H9 (cell line): ENCODE measurements at regions not wholly inside any gene's neighbourhood (a gene's known extent, or its start where the extent isn't known, plus 50 kb on each side); places are given as distances from the start of the nearest gene placed in this dataset.

Experiments used
- DNase-seq: peaks from one replicate; pipeline ENCODE4 v3.0.0-alpha.2; 2017
- H2AFZ ChIP-seq: one replicate; pipeline ENCODE4 v1.6.1; 2013; ENCODE audit warnings: mild to moderate bottlenecking, low read length, control low read depth, moderate library complexity
- H2AK5ac ChIP-seq: 2 replicates; pipeline ENCODE4 v1.6.1; 2013; ENCODE audit warnings: low read length, control low read depth, mixed read lengths; ENCODE audit not compliant: insufficient read length
- H2BK120ac ChIP-seq: one replicate; pipeline ENCODE4 v1.6.1; 2013; ENCODE audit warnings: low read depth, mild to moderate bottlenecking, low read length, control low read depth, inconsistent platforms; ENCODE audit not compliant: poor library complexity, severe bottlenecking
- H2BK12ac ChIP-seq: 2 replicates; pipeline ENCODE4 v1.6.1; 2013; ENCODE audit warnings: low read length, control low read depth, mixed read lengths, low read depth; ENCODE audit not compliant: insufficient read length
- H2BK15ac ChIP-seq: 2 replicates; pipeline ENCODE4 v1.6.1; 2013; ENCODE audit warnings: low read depth, low read length, control low read depth
- H2BK20ac ChIP-seq: one replicate; pipeline ENCODE4 v1.6.1; 2013; ENCODE audit warnings: low read depth, mild to moderate bottlenecking, low read length, control low read depth, inconsistent platforms; ENCODE audit not compliant: poor library complexity, severe bottlenecking
- H2BK5ac ChIP-seq: 2 replicates; pipeline ENCODE4 v1.6.1; 2013; ENCODE audit warnings: low read length, control low read depth, mixed read lengths; ENCODE audit not compliant: insufficient read length
- H3K14ac ChIP-seq: 2 replicates; pipeline ENCODE4 v1.6.1; 2013; ENCODE audit warnings: low read length, control low read depth; ENCODE audit not compliant: insufficient read depth
- H3K18ac ChIP-seq: 2 replicates; pipeline ENCODE4 v1.6.1; 2013; ENCODE audit warnings: low read depth, mild to moderate bottlenecking, mixed read lengths, low read length, control low read depth; ENCODE audit not compliant: insufficient read length
- H3K23ac ChIP-seq: 2 replicates; pipeline ENCODE4 v1.6.1; 2013; ENCODE audit warnings: low read length, control low read depth, mixed read lengths, low read depth; ENCODE audit not compliant: insufficient read length
- H3K23me2 ChIP-seq: 2 replicates; pipeline ENCODE4 v1.6.1; 2013; ENCODE audit warnings: low read depth, mild to moderate bottlenecking, mixed read lengths, low read length, control low read depth; ENCODE audit not compliant: insufficient read length, poor library complexity, severe bottlenecking
- H3K27ac ChIP-seq: 2 replicates; pipeline ENCODE4 v1.5.1; 2013; ENCODE audit warnings: low read length, control low read depth, mixed read lengths, low read depth; ENCODE audit not compliant: insufficient read length
- H3K27me3 ChIP-seq: 2 replicates; pipeline ENCODE4 v1.6.1; 2013; ENCODE audit warnings: low read length, control low read depth, inconsistent platforms; ENCODE audit not compliant: insufficient read depth
- H3K4ac ChIP-seq: 2 replicates; pipeline ENCODE4 v1.6.1; 2013; ENCODE audit warnings: low read depth, mild to moderate bottlenecking, control low read depth, inconsistent platforms, low read length, moderate library complexity
- H3K4me1 ChIP-seq: 2 replicates; pipeline ENCODE4 v1.6.1; 2013; ENCODE audit warnings: low read length, control low read depth, inconsistent platforms; ENCODE audit not compliant: insufficient read depth
- H3K4me2 ChIP-seq: 2 replicates; pipeline ENCODE4 v1.6.1; 2013; ENCODE audit warnings: low read length, control low read depth, mixed read lengths; ENCODE audit not compliant: insufficient read length, insufficient read depth
- H3K56ac ChIP-seq: 2 replicates; pipeline ENCODE4 v1.6.1; 2013; ENCODE audit warnings: low read depth, mild to moderate bottlenecking, mixed read lengths, low read length, control low read depth; ENCODE audit not compliant: insufficient read length
- H3K79me1 ChIP-seq: 2 replicates; pipeline ENCODE4 v1.6.1; 2013; ENCODE audit warnings: low read depth, mild to moderate bottlenecking, moderate library complexity, low read length, control low read depth, inconsistent platforms; ENCODE audit not compliant: insufficient read depth, poor library complexity, severe bottlenecking
- H3K79me2 ChIP-seq: 2 replicates; pipeline ENCODE4 v1.6.1; 2013; ENCODE audit warnings: low read length, control low read depth, inconsistent platforms; ENCODE audit not compliant: insufficient read depth
- H3K9ac ChIP-seq: 2 replicates; pipeline ENCODE4 v1.6.1; 2013; ENCODE audit warnings: low read length, control low read depth, mixed read lengths; ENCODE audit not compliant: insufficient read length; ENCODE audit errors: extremely low read depth
- H3K9me3 ChIP-seq: one replicate; pipeline ENCODE4 v1.6.1; 2013; ENCODE audit warnings: low read depth, low read length, inconsistent platforms; ENCODE audit not compliant: control insufficient read depth
- H3T11ph ChIP-seq: one replicate; pipeline ENCODE4 v1.6.1; 2013; ENCODE audit warnings: mild to moderate bottlenecking, low read length, control low read depth, inconsistent platforms
- H4K20me1 ChIP-seq: one replicate; pipeline ENCODE4 v1.6.1; 2013; ENCODE audit not compliant: control insufficient read depth, insufficient read length, insufficient read depth
- H4K5ac ChIP-seq: 2 replicates; pipeline ENCODE4 v1.6.1; 2013; ENCODE audit warnings: low read depth, mild to moderate bottlenecking, mixed read lengths, low read length, control low read depth; ENCODE audit not compliant: insufficient read length
- H4K8ac ChIP-seq: replicated peaks from 2 replicates; pipeline ENCODE4 v1.6.1; 2013; ENCODE audit warnings: low read length, control low read depth, mixed read lengths, low read depth; ENCODE audit not compliant: insufficient read length
- H4K91ac ChIP-seq: 2 replicates; pipeline ENCODE4 v1.6.1; 2013; ENCODE audit warnings: low read depth, mild to moderate bottlenecking, moderate library complexity, mixed read lengths, low read length, control low read depth; ENCODE audit not compliant: insufficient read length
- H3K27ac Mint-ChIP-seq, 3 experiments: 2 replicates in 2 of 3; 3 replicates in 1 of 3; pipeline ENCODE4 v1.8.0; 2020 to 2021; ENCODE audit warnings: mixed read lengths in 3 of 3, mild to moderate bottlenecking in 1 of 3, moderate library complexity in 1 of 3
- H3K27me3 Mint-ChIP-seq: 2 replicates; pipeline ENCODE4 v1.8.0; 2021; ENCODE audit warnings: low read depth, mild to moderate bottlenecking, moderate library complexity, mixed read lengths
- H3K36me3 Mint-ChIP-seq, 3 experiments: 2 replicates in 2 of 3; 3 replicates in 1 of 3; pipeline ENCODE4 v1.8.0; 2020 to 2021; ENCODE audit warnings: low read depth in 3 of 3, mixed read lengths in 3 of 3; ENCODE audit not compliant: insufficient read depth in 1 of 3
- H3K4me1 Mint-ChIP-seq, 2 experiments: 2 replicates each; pipeline ENCODE4 v1.8.0; 2020; ENCODE audit warnings: mixed read lengths in 2 of 2
- H3K4me3 Mint-ChIP-seq, 2 experiments: 2 replicates in 1 of 2; 3 replicates in 1 of 2; pipeline ENCODE4 v1.8.0; 2020 to 2021; ENCODE audit warnings: mild to moderate bottlenecking in 2 of 2, mixed read lengths in 2 of 2, moderate library complexity in 1 of 2
- H3K9me3 Mint-ChIP-seq, 2 experiments: 2 replicates in 1 of 2; 3 replicates in 1 of 2; pipeline ENCODE4 v1.8.0; 2020; ENCODE audit warnings: mild to moderate bottlenecking in 2 of 2, mixed read lengths in 2 of 2, moderate library complexity in 1 of 2
- WGBS: extraction: QIAGEN DNeasy Blood & Tissue Kit; methylation state at CpG from one replicate; pipeline ENCODE4 v1.1.7; 2013; ENCODE audit warnings: missing lambda C conversion rate, low lambda C conversion rate, mixed read lengths; ENCODE audit not compliant: insufficient read length; ENCODE audit errors: extremely low coverage; 5-methylcytosine and 5-hydroxymethylcytosine counted together
- TF ChIP-seq, protein P1 (sequence below): fragments of 200-600 bp; sonication (generic); conservative IDR thresholded peaks from 3 replicates; pipeline ENCODE4 v1.8.0; 2021; ENCODE audit warnings: antibody characterized with exemption, mild to moderate bottlenecking

GRCh38 chr4:36915717-36916116 is 328.8 kb upstream of the NWD2 start:
- Histone ChIP-seq H3K56ac (no peak overlapping the region), H3K4me1 (no peaks in the 10 kb centered on the region), H3K79me1 (no peaks in the 10 kb centered on the region), H3K9ac (no peak overlapping the region), H3K14ac (no peak overlapping the region), H3K4ac (no peak overlapping the region), H3K23me2 (no peaks in the 10 kb centered on the region), H3K79me2 (no peaks in the 10 kb centered on the region), H4K20me1 (no peaks in the 10 kb centered on the region), H4K5ac (no peak overlapping the region), H2AFZ (no peak overlapping the region), H2BK20ac (no peak overlapping the region), H2BK12ac (no peak overlapping the region), H3K9me3 (no peaks in the 10 kb centered on the region), H3T11ph (no peak overlapping the region), H3K27me3 (no peaks in the 10 kb centered on the region), H3K4me2 (no peak overlapping the region), H2BK5ac (no peak overlapping the region), H3K23ac (no peak overlapping the region), H2AK5ac (no peak overlapping the region), H3K27ac (no peak overlapping the region), H2BK120ac (no peak overlapping the region), H4K8ac (no peak overlapping the region), H4K91ac (no peak overlapping the region), H2BK15ac (no peak overlapping the region), H3K18ac (no peak overlapping the region)
- Mint-ChIP-seq H3K27ac (no peak overlapping the region), H3K4me1 (no peaks in the 10 kb centered on the region), H3K27me3 (no peaks in the 10 kb centered on the region), H3K36me3 (no peaks in the 10 kb centered on the region), H3K4me3 (no peak overlapping the region), H3K9me3 (no peaks in the 10 kb centered on the region)
- DNase-seq: no peak
- TF ChIP-seq, protein P1, sequence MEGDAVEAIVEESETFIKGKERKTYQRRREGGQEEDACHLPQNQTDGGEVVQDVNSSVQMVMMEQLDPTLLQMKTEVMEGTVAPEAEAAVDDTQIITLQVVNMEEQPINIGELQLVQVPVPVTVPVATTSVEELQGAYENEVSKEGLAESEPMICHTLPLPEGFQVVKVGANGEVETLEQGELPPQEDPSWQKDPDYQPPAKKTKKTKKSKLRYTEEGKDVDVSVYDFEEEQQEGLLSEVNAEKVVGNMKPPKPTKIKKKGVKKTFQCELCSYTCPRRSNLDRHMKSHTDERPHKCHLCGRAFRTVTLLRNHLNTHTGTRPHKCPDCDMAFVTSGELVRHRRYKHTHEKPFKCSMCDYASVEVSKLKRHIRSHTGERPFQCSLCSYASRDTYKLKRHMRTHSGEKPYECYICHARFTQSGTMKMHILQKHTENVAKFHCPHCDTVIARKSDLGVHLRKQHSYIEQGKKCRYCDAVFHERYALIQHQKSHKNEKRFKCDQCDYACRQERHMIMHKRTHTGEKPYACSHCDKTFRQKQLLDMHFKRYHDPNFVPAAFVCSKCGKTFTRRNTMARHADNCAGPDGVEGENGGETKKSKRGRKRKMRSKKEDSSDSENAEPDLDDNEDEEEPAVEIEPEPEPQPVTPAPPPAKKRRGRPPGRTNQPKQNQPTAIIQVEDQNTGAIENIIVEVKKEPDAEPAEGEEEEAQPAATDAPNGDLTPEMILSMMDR: no peak
- WGBS: no CpG with 5 or more reads among the region's 2 CpGs
